ENCODE measurements at regions not wholly inside any gene's neighbourhood (a gene's known extent, or its start where the extent isn't known, plus 50 kb on each side); places are given as distances from the start of the nearest gene placed in this dataset.

- DNase-seq (no peak), ATAC-seq (replicated peaks) (no peak)
- H3K36me3 Mint-ChIP-seq: no peaks in the 10 kb centered on the region
- H3K9me3 Mint-ChIP-seq: no peaks in the 10 kb centered on the region
- H3K27me3 Mint-ChIP-seq: no peaks in the 10 kb centered on the region
- no peak overlapping the region for H3K4me3 Mint-ChIP-seq
- H3K4me1 Mint-ChIP-seq: peaks cover 2 to 14% of the 10 kb centered on the region in 2 donors
- H3K27ac Mint-ChIP-seq: no peak overlapping the region
Measured at GRCh38 chr6:145352382-145353080, 382.8 kb downstream of the EPM2A start.

- no peaks in the 10 kb centered on the region for H3K36me3 Mint-ChIP-seq
- H3K9me3 Mint-ChIP-seq: peaks cover 0 to 2% of the 10 kb centered on the region in 2 donors
- no peaks in the 10 kb centered on the region for H3K27me3 Mint-ChIP-seq
- ATAC-seq (replicated peaks) (no peak), DNase-seq (no peak)
- no peaks in the 10 kb centered on the region for H3K4me1 Mint-ChIP-seq
- H3K27ac Mint-ChIP-seq: no peak overlapping the region
- no peak overlapping the region for H3K4me3 Mint-ChIP-seq
Measured at GRCh38 chr6:145360865-145361264, 374.5 kb downstream of the EPM2A start.

DNA sequence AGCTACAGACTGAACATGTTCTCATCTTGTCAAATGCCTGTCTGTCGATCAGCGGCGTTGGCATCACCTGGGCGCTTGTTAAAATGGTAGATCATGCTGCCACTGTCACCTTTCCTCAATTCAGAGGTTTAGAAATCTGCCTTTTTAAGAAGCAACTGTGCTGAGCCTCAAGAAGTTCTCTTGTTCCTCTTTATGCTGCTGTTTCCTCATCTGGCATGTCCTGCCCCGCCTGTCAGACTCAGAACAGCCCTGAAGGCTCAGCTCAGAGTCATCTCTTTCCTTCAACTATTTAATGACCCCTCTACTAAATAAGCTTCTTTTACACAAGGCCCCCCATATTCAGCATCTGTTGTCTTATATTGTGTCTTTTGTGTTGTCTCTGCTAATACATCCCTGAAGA lies 368.2 kb downstream of the EPM2A start:
- Mint-ChIP-seq H3K27ac (no peak overlapping the region), H3K4me1 (peaks cover 0 to 2% of the 10 kb centered on the region in 2 donors), H3K27me3 (no peaks in the 10 kb centered on the region), H3K4me3 (no peak overlapping the region), H3K9me3 (peaks cover 3 to 6% of the 10 kb centered on the region in 2 donors), H3K36me3 (no peaks in the 10 kb centered on the region)
- ATAC-seq (replicated peaks) (no peak), DNase-seq (no peak)

- Mint-ChIP-seq H3K4me1 (peaks cover 0 to 2% of the 10 kb centered on the region in 2 donors), H3K27me3 (no peaks in the 10 kb centered on the region), H3K4me3 (no peak overlapping the region), H3K9me3 (peaks cover 3 to 6% of the 10 kb centered on the region in 2 donors), H3K36me3 (no peaks in the 10 kb centered on the region), H3K27ac (no peak overlapping the region)
- DNase-seq (no peak), ATAC-seq (replicated peaks) (no peak)
Measured at GRCh38 chr6:145368075-145368474, 367.2 kb downstream of the EPM2A start.

DNA sequence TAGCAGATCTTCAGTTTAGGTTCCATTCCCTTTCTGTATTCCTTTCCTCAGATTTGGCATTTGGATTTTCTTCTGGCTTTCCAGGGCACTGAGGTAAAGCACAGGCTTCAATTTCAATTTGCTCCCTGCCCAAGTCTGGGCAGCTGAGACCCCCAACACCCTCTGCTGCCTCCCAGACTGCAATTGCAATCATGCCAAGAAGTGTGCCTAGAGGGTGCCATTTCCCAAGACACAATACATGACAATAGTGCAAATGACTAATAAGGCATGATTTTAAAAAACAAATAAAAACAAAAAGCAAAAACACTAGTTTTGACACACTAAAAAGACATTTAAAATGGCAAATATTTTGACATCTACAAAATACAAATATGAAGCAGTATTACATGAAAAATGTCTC lies 364.8 kb downstream of the EPM2A start:
- H3K9me3 Mint-ChIP-seq: peaks cover 3% of the 10 kb centered on the region in 2 donors
- peaks cover 0 to 2% of the 10 kb centered on the region in 2 donors for H3K4me1 Mint-ChIP-seq
- ATAC-seq (replicated peaks): no peak
- DNase-seq: no peak
- no peak overlapping the region for H3K4me3 Mint-ChIP-seq
- H3K36me3 Mint-ChIP-seq: no peaks in the 10 kb centered on the region
- no peak overlapping the region for H3K27ac Mint-ChIP-seq
- no peaks in the 10 kb centered on the region for H3K27me3 Mint-ChIP-seq

DNA sequence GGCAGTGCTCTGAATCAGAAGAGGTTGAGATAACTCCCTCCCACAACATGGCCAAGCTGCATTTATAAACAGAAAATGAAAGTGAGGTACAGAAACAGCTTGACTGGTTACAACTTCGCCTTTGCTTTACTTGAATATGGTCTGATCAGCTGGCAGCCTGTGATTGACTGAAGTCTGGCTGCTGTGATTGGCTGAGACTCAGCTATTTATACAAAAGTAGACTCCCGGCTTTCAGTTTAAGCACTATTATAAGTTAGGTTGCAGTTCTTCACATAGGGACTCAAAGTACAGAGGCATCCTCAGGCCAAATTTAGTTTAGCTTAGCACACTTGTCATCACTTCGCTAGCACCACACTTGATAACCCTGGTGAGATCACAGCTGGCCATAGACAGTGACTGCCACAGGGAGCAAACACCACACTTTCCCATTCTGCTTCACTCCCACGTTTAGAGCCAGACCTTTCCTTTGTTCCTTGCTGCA lies 362.6 kb downstream of the EPM2A start:
- peak; percentile 68 to 79 for ATAC-seq (replicated peaks)
- Mint-ChIP-seq H3K27ac (no peak overlapping the region), H3K27me3 (no peaks in the 10 kb centered on the region), H3K4me1 (peaks cover 0 to 2% of the 10 kb centered on the region in 2 donors), H3K4me3 (peak overlapping the region in 1 of 2 donors; percentile 5), H3K36me3 (no peaks in the 10 kb centered on the region), H3K9me3 (peaks cover 5 to 10% of the 10 kb centered on the region in 2 donors)
- no peak for DNase-seq

DNA sequence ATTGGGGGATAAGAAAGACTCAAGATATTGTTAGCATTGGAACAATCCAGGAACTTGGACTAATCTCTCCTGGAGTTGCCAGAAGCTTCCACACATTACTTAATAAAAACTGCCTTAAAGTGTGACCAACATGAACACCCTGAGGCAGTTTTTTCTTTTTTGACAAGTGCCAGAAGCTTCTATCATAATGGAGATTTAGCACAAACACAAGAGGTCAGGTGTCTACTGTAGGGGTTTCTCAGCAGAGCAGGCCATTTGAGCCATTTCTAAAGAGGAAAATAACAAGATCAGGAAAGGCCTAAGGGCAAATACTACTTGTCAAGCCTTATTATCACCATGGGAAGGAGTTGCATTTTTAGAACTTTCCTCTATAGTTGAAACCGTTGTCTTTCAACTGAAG lies 361.5 kb downstream of the EPM2A start:
- Mint-ChIP-seq H3K4me1 (peaks cover 0 to 2% of the 10 kb centered on the region in 2 donors), H3K4me3 (no peak overlapping the region), H3K9me3 (peaks cover 5 to 10% of the 10 kb centered on the region in 2 donors), H3K27ac (no peak overlapping the region), H3K27me3 (no peaks in the 10 kb centered on the region), H3K36me3 (no peaks in the 10 kb centered on the region)
- no peak for DNase-seq
- ATAC-seq (replicated peaks): no peak

- no peak for DNase-seq
- Mint-ChIP-seq H3K4me3 (no peak overlapping the region), H3K4me1 (peaks cover 0 to 2% of the 10 kb centered on the region in 2 donors), H3K27ac (no peak overlapping the region), H3K9me3 (peaks cover 5 to 10% of the 10 kb centered on the region in 2 donors), H3K36me3 (no peaks in the 10 kb centered on the region), H3K27me3 (no peaks in the 10 kb centered on the region)
- ATAC-seq (replicated peaks): no peak
Measured at GRCh38 chr6:145374570-145374969, 360.8 kb downstream of the EPM2A start.

DNA sequence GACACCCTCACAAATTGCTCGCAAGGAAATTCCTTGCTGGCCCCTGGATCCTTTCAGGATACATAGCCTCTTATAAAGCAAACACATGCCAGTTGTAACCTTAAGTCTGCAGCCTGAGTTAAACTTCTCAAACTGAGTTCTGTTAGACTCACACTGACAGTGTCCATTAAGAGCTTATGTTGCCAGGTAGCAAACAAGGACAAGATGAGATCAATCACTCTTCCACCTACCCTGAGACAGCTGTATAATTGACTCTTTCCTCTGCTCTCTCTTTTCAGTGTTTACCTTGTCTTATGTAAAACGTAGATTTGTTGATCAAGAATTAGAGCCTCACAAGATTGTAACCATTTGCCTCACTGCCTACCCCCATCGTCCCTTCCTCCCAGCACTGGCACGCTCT lies 359.8 kb downstream of the EPM2A start:
- peaks cover 5 to 10% of the 10 kb centered on the region in 2 donors for H3K9me3 Mint-ChIP-seq
- no peak for ATAC-seq (replicated peaks)

DNA sequence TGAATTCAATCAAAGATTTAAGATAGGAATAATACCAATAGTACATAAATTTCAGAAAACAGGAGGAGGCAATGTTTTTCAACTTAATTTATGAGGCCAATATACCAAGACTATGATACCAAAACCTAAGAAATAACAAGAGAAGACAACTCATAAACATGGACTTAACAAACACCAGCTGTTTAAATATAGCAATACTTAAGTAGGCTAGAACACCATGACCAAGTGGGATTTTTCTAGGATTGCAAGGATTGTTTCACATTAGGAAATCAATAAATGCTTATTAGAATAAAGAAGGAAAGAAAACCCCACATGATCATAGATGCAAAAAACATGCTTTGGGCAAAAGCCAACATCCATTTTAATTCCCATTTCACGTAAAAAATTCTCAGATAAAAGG lies 355.1 kb downstream of the EPM2A start:
- no peak for ATAC-seq (replicated peaks)

More for the DNA sequence above, 359.8 kb downstream of the EPM2A start:
- DNase-seq: no peak
- H3K4me1 Mint-ChIP-seq: peaks cover 0 to 2% of the 10 kb centered on the region in 2 donors
- H3K4me3 Mint-ChIP-seq: no peak overlapping the region
- no peaks in the 10 kb centered on the region for H3K27me3 Mint-ChIP-seq
- H3K36me3 Mint-ChIP-seq: no peaks in the 10 kb centered on the region
- no peak overlapping the region for H3K27ac Mint-ChIP-seq

DNA sequence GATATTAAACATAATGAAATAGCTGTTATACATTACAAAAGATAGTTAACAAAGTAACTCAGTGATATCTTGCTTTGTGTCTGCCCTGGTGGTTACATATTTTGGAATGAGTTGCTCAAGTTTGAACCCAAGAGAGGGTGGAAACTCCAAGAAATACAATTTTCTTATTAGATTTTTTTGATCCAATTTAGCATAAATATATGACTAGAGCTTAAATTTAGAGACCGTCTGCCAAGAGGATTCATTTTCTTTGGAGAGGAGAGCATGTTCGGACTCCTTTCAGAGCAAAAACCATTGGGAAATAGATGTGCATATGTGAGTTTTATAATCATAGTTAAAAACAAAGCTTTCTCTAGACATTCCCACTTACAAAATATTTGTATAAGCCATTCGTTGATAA lies 353.4 kb downstream of the EPM2A start:
- ATAC-seq (replicated peaks): no peak
- no peak overlapping the region for H3K4me3 Mint-ChIP-seq
- H3K4me1 Mint-ChIP-seq: no peaks in the 10 kb centered on the region
- peaks cover 6 to 7% of the 10 kb centered on the region in 2 donors for H3K9me3 Mint-ChIP-seq
- H3K27me3 Mint-ChIP-seq: no peaks in the 10 kb centered on the region
- no peak overlapping the region for H3K27ac Mint-ChIP-seq
- H3K36me3 Mint-ChIP-seq: no peaks in the 10 kb centered on the region
- DNase-seq: no peak

More for the DNA sequence above, 355.1 kb downstream of the EPM2A start:
- Mint-ChIP-seq H3K9me3 (peaks cover 6 to 7% of the 10 kb centered on the region in 2 donors), H3K27ac (no peak overlapping the region), H3K36me3 (no peaks in the 10 kb centered on the region), H3K4me1 (no peaks in the 10 kb centered on the region), H3K27me3 (no peaks in the 10 kb centered on the region), H3K4me3 (no peak overlapping the region)
- no peak for DNase-seq

DNA sequence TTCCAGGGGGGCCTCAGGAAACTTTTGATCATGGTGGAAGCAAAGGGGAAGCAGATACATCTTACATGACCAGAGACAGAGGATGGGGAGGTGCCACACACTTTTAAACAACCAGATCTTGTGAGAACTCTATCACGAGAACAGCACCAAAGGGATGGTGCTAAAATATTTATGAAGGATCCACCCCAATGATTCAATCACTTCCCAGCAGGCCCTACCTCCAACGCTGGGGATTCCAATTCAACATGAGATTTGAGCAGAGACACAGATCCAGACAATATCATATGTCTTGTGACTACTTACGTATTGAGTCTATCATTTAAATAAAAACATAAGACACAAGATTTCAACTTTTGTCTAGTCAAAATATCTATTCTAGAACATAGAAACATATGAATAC lies 351.9 kb downstream of the EPM2A start:
- ATAC-seq (replicated peaks) (no peak), DNase-seq (no peak)
- H3K36me3 Mint-ChIP-seq: no peaks in the 10 kb centered on the region
- H3K4me1 Mint-ChIP-seq: no peaks in the 10 kb centered on the region
- no peak overlapping the region for H3K27ac Mint-ChIP-seq
- no peaks in the 10 kb centered on the region for H3K27me3 Mint-ChIP-seq
- H3K4me3 Mint-ChIP-seq: no peak overlapping the region
- H3K9me3 Mint-ChIP-seq: peaks cover 0 to 2% of the 10 kb centered on the region in 2 donors

GRCh38 chr6:145384503-145384902 lies 350.8 kb downstream of the EPM2A start:
- ATAC-seq (replicated peaks) (no peak), DNase-seq (no peak)
- no peak overlapping the region for H3K4me3 Mint-ChIP-seq
- no peaks in the 10 kb centered on the region for H3K36me3 Mint-ChIP-seq
- no peaks in the 10 kb centered on the region for H3K4me1 Mint-ChIP-seq
- H3K27ac Mint-ChIP-seq: no peak overlapping the region
- H3K27me3 Mint-ChIP-seq: no peaks in the 10 kb centered on the region
- peaks cover 0 to 2% of the 10 kb centered on the region in 2 donors for H3K9me3 Mint-ChIP-seq

- ATAC-seq (replicated peaks): no peak
- Mint-ChIP-seq H3K36me3 (no peaks in the 10 kb centered on the region), H3K27me3 (no peaks in the 10 kb centered on the region), H3K27ac (no peak overlapping the region), H3K4me3 (no peak overlapping the region), H3K4me1 (no peaks in the 10 kb centered on the region), H3K9me3 (peaks cover 0 to 1% of the 10 kb centered on the region in 2 donors)
- no peak for DNase-seq
Measured at GRCh38 chr6:145396499-145396898, 338.8 kb downstream of the EPM2A start.

GRCh38 chr6:145400508-145400907 lies 334.8 kb downstream of the EPM2A start:
- no peak overlapping the region for H3K4me3 Mint-ChIP-seq
- H3K4me1 Mint-ChIP-seq: no peaks in the 10 kb centered on the region
- no peaks in the 10 kb centered on the region for H3K36me3 Mint-ChIP-seq
- DNase-seq: no peak
- no peaks in the 10 kb centered on the region for H3K27me3 Mint-ChIP-seq
- no peak for ATAC-seq (replicated peaks)
- peaks cover 0 to 1% of the 10 kb centered on the region in 2 donors for H3K9me3 Mint-ChIP-seq
- no peak overlapping the region for H3K27ac Mint-ChIP-seq
